ENCODE measurements at regions not wholly inside any gene's neighbourhood (a gene's known extent, or its start where the extent isn't known, plus 50 kb on each side); places are given as distances from the start of the nearest gene placed in this dataset.

- Histone ChIP-seq H3K9me3 (ENCODE audit: low read length) (no peaks in the 10 kb centered on the region), H3K9ac (ENCODE audit: insufficient read depth, low read depth, low read length) (no peak overlapping the region), H3K27ac (ENCODE audit: extremely low read length, insufficient read depth, low read length) (no peak overlapping the region), H3K79me2 (ENCODE audit: insufficient read depth, low read length) (no peaks in the 10 kb centered on the region), H3K4me2 (ENCODE audit: low read depth, low read length) (no peak overlapping the region), H4K20me1 (ENCODE audit: insufficient read depth, low read length) (no peaks in the 10 kb centered on the region), H3K4me3 (replicated peaks in 1 of 3; ENCODE audit: insufficient read depth in 1 of 3, low read depth in 2 of 3, low read length in 3 of 3) (no peak overlapping the region), H3K36me3 (replicated peaks in 1 of 2; ENCODE audit: control insufficient read depth in 1 of 2, insufficient read depth in 2 of 2, low read length in 2 of 2) (no peaks in the 10 kb centered on the region), H2AFZ (ENCODE audit: low read length) (no peak overlapping the region), H3K4me1 (ENCODE audit: insufficient read depth, low read length) (no peaks in the 10 kb centered on the region), H3K27me3 (ENCODE audit: control insufficient read depth in 1 of 2, insufficient read depth in 2 of 2, low read length in 2 of 2) (no peaks in the 10 kb centered on the region)
- in situ Hi-C loops (cut with HindIII; ENCODE audit: extremely low pct_ligation_motif_present, low pct_unique_long_range_greater_than_20kb) (no loop called here), intact Hi-C loops (cut with micrococcal nuclease; ENCODE audit: unreplicated experiment) (no loop called here)
- ATAC-seq, result no peak
- no peak for DNase-seq (ENCODE audit: low spot score)
- ChIA-PET POLR2A (no interaction called here), CTCF (ENCODE audit: low intra/inter-chr PET ratio, low total read pairs) (no interaction called here)
- TF ChIP-seq, protein P1, sequence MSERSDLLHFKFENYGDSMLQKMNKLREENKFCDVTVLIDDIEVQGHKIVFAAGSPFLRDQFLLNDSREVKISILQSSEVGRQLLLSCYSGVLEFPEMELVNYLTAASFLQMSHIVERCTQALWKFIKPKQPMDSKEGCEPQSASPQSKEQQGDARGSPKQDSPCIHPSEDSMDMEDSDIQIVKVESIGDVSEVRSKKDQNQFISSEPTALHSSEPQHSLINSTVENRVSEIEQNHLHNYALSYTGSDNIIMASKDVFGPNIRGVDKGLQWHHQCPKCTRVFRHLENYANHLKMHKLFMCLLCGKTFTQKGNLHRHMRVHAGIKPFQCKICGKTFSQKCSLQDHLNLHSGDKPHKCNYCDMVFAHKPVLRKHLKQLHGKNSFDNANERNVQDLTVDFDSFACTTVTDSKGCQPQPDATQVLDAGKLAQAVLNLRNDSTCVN (CRISPR knock-in tag; IDR thresholded peaks at IDR 0.05; ENCODE audit: borderline replicate concordance), result no peak
- TF ChIP-seq ATAD3A (CRISPR knock-in tag; IDR thresholded peaks at IDR 0.05) (no peak), MAFK (conservative IDR thresholded peaks at IDR 0.05 in 1 of 2, IDR thresholded peaks at IDR 0.05 in 1 of 2; ENCODE audit: low read length in 2 of 2) (no peak), YY1 (IDR thresholded peaks at IDR 0.05; ENCODE audit: insufficient read depth, insufficient replicate concordance, low read depth, low read length) (no peak), ZNF790 (CRISPR knock-in tag; IDR thresholded peaks at IDR 0.05; ENCODE audit: borderline replicate concordance) (no peak), ZNF740 (CRISPR knock-in tag; IDR thresholded peaks at IDR 0.05) (no peak), ZNF124 (CRISPR knock-in tag; IDR thresholded peaks at IDR 0.05) (no peak), PRPF4 (IDR thresholded peaks at IDR 0.05; ENCODE audit: low read depth, low read length, poor library complexity, severe bottlenecking) (no peak), ZHX2 (IDR thresholded peaks at IDR 0.05; ENCODE audit: low read depth) (no peak), ZHX2 (CRISPR knock-in tag; IDR thresholded peaks at IDR 0.05; ENCODE audit: borderline replicate concordance) (no peak), RARG (CRISPR knock-in tag; IDR thresholded peaks at IDR 0.05; ENCODE audit: low read depth) (no peak), ZBTB43 (CRISPR knock-in tag; conservative IDR thresholded peaks at IDR 0.05) (no peak)
- TF ChIP-seq, protein P2, sequence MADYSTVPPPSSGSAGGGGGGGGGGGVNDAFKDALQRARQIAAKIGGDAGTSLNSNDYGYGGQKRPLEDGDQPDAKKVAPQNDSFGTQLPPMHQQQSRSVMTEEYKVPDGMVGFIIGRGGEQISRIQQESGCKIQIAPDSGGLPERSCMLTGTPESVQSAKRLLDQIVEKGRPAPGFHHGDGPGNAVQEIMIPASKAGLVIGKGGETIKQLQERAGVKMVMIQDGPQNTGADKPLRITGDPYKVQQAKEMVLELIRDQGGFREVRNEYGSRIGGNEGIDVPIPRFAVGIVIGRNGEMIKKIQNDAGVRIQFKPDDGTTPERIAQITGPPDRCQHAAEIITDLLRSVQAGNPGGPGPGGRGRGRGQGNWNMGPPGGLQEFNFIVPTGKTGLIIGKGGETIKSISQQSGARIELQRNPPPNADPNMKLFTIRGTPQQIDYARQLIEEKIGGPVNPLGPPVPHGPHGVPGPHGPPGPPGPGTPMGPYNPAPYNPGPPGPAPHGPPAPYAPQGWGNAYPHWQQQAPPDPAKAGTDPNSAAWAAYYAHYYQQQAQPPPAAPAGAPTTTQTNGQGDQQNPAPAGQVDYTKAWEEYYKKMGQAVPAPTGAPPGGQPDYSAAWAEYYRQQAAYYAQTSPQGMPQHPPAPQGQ (CRISPR knock-in tag; IDR thresholded peaks at IDR 0.05; ENCODE audit: borderline replicate concordance), result no peak
- no TSS peak for BruUV-seq (replicated peaks)
- no peak for FAIRE-seq
- WGBS (ENCODE audit: low lambda C conversion rate), result 2% methylated on average over 3 of the region's 3 CpGs
These were observed 470.5 kb upstream of the RGS18 start for GRCh38 chr1:191687721-191688120.

Data from HepG2 (cell line).